Endothelial cell of umbilical vein (primary cell): ENCODE measurements at regions not wholly inside any gene's neighbourhood (a gene's known extent, or its start where the extent isn't known, plus 50 kb on each side); places are given as distances from the start of the nearest gene placed in this dataset.

Experiments used
- CTCF ChIP-seq, 2 donors: IDR thresholded peaks; 1 replicate in 1 of 2; 2 replicates in 1 of 2; pipeline ENCODE4 v1.5.1; 2011; ENCODE audit warnings: low read length in 2 of 2, mild to moderate bottlenecking in 2 of 2, moderate library complexity in 2 of 2, control low read depth in 1 of 2, inconsistent platforms in 1 of 2, low read depth in 1 of 2; ENCODE audit not compliant: insufficient read depth in 1 of 2; ENCODE audit errors: extremely low read depth in 1 of 2
- GATA2 ChIP-seq: IDR thresholded peaks from 2 replicates; pipeline ENCODE4 v1.7.0; 2011; ENCODE audit warnings: low read depth, mild to moderate bottlenecking, moderate library complexity, mixed read lengths, low read length; ENCODE audit not compliant: insufficient read length, insufficient read depth
- POLR2AphosphoS5 ChIP-seq: IDR thresholded peaks from 2 replicates; pipeline ENCODE4 v1.6.1; 2012; ENCODE audit warnings: low read depth, mild to moderate bottlenecking, control low read depth, low read length, moderate library complexity; ENCODE audit not compliant: insufficient read depth

DNA sequence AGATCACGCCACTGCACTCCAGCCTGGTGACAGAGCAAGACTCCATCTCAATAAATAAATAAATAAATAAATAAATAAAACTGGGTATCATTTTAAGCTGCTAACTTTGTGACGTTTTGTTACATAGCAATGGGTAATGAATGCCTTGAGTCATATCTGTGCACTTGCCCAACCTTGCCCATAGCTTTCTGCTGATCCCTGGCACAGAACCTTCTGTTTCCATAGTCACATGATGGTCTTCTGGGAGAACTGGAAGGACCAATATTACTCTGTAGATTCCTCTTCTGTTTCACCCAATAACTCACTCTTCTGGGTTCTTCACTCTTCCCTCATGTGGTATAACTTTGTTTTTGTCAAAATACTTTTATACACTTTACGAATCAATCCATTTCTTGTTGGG, 140.8 kb downstream of the SCARB1 start:
- TF ChIP-seq CTCF (IDR thresholded peaks at IDR 0.05; ENCODE audit: extremely low read depth in 1 of 2, insufficient read depth in 1 of 2, low read depth in 1 of 2, low read length in 2 of 2) (no peak), GATA2 (no peak), POLR2AphosphoS5 (no peak)
